ENCODE measurements at regions not wholly inside any gene's neighbourhood (a gene's known extent, or its start where the extent isn't known, plus 50 kb on each side); places are given as distances from the start of the nearest gene placed in this dataset.

DNA sequence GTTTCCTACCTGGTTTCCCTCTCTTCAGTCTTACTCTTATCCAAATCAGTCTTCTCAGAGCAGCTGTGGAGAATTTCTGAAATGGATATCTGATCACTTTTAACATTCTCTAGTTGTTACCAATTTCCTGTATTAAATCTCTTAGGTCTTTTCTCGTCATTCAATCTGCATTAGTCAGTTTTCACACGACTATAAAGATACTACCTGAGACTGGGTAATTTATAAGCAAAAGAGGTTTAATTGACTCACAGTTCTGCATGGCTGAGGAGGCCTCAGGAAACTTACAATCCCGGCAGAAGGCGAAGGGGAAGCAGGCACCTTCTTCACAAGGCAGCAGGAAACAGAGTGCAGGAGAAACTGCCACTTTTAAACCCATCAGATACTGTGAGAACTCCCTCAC, 444.8 kb downstream of the GATA3 start:
- 58 to 78% (median 66%) methylated on average over 4 of the region's 4 CpGs for WGBS, 3 donors
- Histone ChIP-seq H3K4me3 (no peak overlapping the region), H3K27me3 (no peaks in the 10 kb centered on the region), H3K9me3 (no peaks in the 10 kb centered on the region), H3K4me1 (ENCODE audit: insufficient read depth) (no peaks in the 10 kb centered on the region), H3K27ac (no peak overlapping the region), H3K36me3 (no peaks in the 10 kb centered on the region)
- intact Hi-C loops (cut with DNase I): no loop called here
- TF ChIP-seq, protein P1, sequence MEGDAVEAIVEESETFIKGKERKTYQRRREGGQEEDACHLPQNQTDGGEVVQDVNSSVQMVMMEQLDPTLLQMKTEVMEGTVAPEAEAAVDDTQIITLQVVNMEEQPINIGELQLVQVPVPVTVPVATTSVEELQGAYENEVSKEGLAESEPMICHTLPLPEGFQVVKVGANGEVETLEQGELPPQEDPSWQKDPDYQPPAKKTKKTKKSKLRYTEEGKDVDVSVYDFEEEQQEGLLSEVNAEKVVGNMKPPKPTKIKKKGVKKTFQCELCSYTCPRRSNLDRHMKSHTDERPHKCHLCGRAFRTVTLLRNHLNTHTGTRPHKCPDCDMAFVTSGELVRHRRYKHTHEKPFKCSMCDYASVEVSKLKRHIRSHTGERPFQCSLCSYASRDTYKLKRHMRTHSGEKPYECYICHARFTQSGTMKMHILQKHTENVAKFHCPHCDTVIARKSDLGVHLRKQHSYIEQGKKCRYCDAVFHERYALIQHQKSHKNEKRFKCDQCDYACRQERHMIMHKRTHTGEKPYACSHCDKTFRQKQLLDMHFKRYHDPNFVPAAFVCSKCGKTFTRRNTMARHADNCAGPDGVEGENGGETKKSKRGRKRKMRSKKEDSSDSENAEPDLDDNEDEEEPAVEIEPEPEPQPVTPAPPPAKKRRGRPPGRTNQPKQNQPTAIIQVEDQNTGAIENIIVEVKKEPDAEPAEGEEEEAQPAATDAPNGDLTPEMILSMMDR (IDR thresholded peaks at IDR 0.05): no peak
- TF ChIP-seq POLR2A (IDR thresholded peaks at IDR 0.05) (no peak), EP300 (IDR thresholded peaks at IDR 0.05) (no peak)
- no peak for DNase-seq

DNA sequence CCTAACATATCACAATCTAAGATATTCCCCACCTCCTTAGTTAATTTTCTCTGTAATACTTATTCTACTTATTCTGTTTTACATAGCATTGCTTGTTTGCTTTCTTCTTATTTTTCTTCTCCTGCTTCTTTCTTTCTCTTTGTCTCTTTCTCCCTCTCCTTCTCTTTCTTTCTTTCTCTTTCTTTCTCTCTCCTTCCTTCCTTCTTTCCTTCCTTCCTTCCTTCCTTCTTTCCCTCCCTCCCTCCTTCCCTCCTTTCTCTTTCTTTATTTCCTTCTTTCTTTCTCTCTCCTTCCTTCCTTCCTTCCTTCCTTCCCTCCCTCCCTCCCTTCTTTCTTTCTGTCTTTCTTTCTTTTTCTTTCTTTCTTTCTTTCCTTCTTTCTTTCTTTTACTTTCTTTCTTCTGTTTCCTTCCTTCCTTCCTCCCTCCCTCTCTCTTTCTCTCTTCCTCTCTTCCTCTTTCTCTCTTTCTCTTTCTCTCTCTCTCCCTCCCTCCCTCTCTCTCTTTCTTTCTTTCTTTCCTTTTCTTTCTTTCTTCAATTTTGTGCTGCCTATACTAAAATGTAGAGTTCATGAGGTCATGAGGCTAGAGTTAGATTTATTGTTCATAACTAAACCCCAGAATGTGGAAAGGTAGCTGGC, 445.4 kb downstream of the GATA3 start:
- Histone ChIP-seq H3K27me3 (no peaks in the 10 kb centered on the region), H3K27ac (no peak overlapping the region), H3K4me1 (ENCODE audit: insufficient read depth) (no peaks in the 10 kb centered on the region), H3K36me3 (no peaks in the 10 kb centered on the region), H3K4me3 (no peak overlapping the region), H3K9me3 (no peaks in the 10 kb centered on the region)
- TF ChIP-seq POLR2A (IDR thresholded peaks at IDR 0.05): no peak
- TF ChIP-seq, protein P1 (IDR thresholded peaks at IDR 0.05): no peak
- no peak for TF ChIP-seq EP300 (IDR thresholded peaks at IDR 0.05)
- no peak for DNase-seq
- intact Hi-C loops (cut with DNase I): no loop called here

DNA sequence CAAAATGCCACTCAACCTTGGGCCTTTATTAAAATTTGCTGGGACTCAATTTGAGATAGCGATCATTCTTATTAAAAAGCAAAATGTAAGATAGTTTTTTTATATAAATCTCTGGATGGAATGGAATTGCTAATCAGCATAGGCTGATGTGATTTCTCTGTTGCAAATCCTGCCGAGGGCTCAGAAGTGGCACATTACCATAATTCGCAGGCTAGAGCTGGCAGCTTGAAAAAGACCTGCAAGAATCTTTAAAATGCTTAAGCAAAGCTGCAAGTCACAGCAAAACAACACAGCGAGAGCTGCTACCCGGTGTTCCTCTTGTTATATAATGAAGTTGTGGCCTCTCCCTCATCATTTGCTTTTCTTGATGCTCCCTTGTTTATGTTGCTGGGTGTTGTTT, 448.1 kb downstream of the GATA3 start:
- Histone ChIP-seq H3K27me3 (no peaks in the 10 kb centered on the region), H3K4me1 (ENCODE audit: insufficient read depth) (no peaks in the 10 kb centered on the region), H3K4me3 (no peak overlapping the region), H3K36me3 (no peaks in the 10 kb centered on the region), H3K9me3 (no peaks in the 10 kb centered on the region), H3K27ac (no peak overlapping the region)
- TF ChIP-seq EP300 (IDR thresholded peaks at IDR 0.05): no peak
- TF ChIP-seq, protein P1 (IDR thresholded peaks at IDR 0.05): no peak
- no peak for TF ChIP-seq POLR2A (IDR thresholded peaks at IDR 0.05)
- DNase-seq: no peak
- WGBS, 3 donors: 53 to 66% (median 62%) methylated on average over 5 of the region's 5 CpGs
- intact Hi-C loops (cut with DNase I): no loop called here

DNA sequence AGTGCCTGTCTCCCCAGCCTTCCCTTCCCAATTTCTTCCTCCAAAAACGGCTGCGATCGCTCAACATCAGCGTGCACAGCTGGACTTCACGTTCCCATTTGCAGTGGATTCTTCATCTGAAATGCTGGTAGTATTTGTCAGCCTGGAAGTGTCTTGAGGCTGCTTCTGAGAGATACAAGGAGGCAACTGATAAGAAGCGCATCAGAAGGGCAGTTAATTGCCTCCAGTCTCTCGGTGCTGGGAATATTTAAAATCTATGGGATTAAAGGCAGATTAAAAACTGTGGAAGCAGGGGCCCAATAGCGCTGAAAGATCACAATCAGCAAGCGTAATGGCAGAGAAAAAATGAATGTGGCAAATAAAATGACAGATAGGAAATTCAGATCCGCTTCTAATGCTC, 450.0 kb downstream of the GATA3 start:
- TF ChIP-seq EP300 (IDR thresholded peaks at IDR 0.05): no peak
- Histone ChIP-seq H3K4me3 (no peak overlapping the region), H3K36me3 (no peaks in the 10 kb centered on the region), H3K27me3 (no peaks in the 10 kb centered on the region), H3K27ac (no peak overlapping the region), H3K9me3 (no peaks in the 10 kb centered on the region), H3K4me1 (ENCODE audit: insufficient read depth) (no peaks in the 10 kb centered on the region)
- DNase-seq: no peak
- intact Hi-C loops (cut with DNase I): no loop called here
- WGBS, 3 donors: 37 to 51% (median 37%) methylated on average over 10 of the region's 10 CpGs

DNA sequence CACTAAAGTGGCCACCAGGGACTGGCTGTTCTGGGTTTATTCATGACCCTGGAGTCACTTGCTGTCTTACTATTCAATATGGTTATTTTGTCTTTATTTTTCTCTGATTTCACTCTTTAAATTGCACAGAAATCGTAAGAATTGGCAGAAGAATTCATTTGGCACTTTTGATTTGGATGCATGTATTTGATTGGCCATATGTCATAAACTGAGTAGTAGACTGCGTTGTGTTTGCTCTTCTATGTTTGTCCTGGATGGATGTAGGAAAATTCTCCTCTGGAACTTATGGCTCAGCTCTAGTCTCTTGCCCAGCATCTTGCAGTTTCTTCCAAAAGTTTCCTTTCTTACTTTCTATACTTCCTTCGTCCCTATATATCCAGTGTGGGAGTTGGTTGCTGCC, 452.7 kb downstream of the GATA3 start:
- H3K4me3 ChIP-seq: no peak overlapping the region

More for the DNA sequence above, 452.7 kb downstream of the GATA3 start:
- 70 to 73% (median 71%) methylated on average over 3 of the region's 3 CpGs for WGBS, 3 donors
- H3K4me1 ChIP-seq (ENCODE audit: insufficient read depth): no peaks in the 10 kb centered on the region
- no peaks in the 10 kb centered on the region for H3K36me3 ChIP-seq
- TF ChIP-seq EP300 (IDR thresholded peaks at IDR 0.05) (no peak), POLR2A (IDR thresholded peaks at IDR 0.05) (no peak)
- TF ChIP-seq, protein P1 (IDR thresholded peaks at IDR 0.05): no peak
- no peak for DNase-seq
- intact Hi-C loops (cut with DNase I): no loop called here
- H3K9me3 ChIP-seq: no peaks in the 10 kb centered on the region
- no peaks in the 10 kb centered on the region for H3K27me3 ChIP-seq
- H3K27ac ChIP-seq: no peak overlapping the region
